H9 (cell line): ENCODE measurements at regions not wholly inside any gene's neighbourhood (a gene's known extent, or its start where the extent isn't known, plus 50 kb on each side); places are given as distances from the start of the nearest gene placed in this dataset.

Source experiments
- DNase-seq: peaks from one replicate; pipeline ENCODE4 v3.0.0-alpha.2; 2017
- H2AFZ ChIP-seq: one replicate; pipeline ENCODE4 v1.6.1; 2013; ENCODE audit warnings: mild to moderate bottlenecking, low read length, control low read depth, moderate library complexity
- H2AK5ac ChIP-seq: 2 replicates; pipeline ENCODE4 v1.6.1; 2013; ENCODE audit warnings: low read length, control low read depth, mixed read lengths; ENCODE audit not compliant: insufficient read length
- H2BK120ac ChIP-seq: one replicate; pipeline ENCODE4 v1.6.1; 2013; ENCODE audit warnings: low read depth, mild to moderate bottlenecking, low read length, control low read depth, inconsistent platforms; ENCODE audit not compliant: poor library complexity, severe bottlenecking
- H2BK12ac ChIP-seq: 2 replicates; pipeline ENCODE4 v1.6.1; 2013; ENCODE audit warnings: low read length, control low read depth, mixed read lengths, low read depth; ENCODE audit not compliant: insufficient read length
- H2BK15ac ChIP-seq: 2 replicates; pipeline ENCODE4 v1.6.1; 2013; ENCODE audit warnings: low read depth, low read length, control low read depth
- H2BK20ac ChIP-seq: one replicate; pipeline ENCODE4 v1.6.1; 2013; ENCODE audit warnings: low read depth, mild to moderate bottlenecking, low read length, control low read depth, inconsistent platforms; ENCODE audit not compliant: poor library complexity, severe bottlenecking
- H2BK5ac ChIP-seq: 2 replicates; pipeline ENCODE4 v1.6.1; 2013; ENCODE audit warnings: low read length, control low read depth, mixed read lengths; ENCODE audit not compliant: insufficient read length
- H3K14ac ChIP-seq: 2 replicates; pipeline ENCODE4 v1.6.1; 2013; ENCODE audit warnings: low read length, control low read depth; ENCODE audit not compliant: insufficient read depth
- H3K18ac ChIP-seq: 2 replicates; pipeline ENCODE4 v1.6.1; 2013; ENCODE audit warnings: low read depth, mild to moderate bottlenecking, mixed read lengths, low read length, control low read depth; ENCODE audit not compliant: insufficient read length
- H3K23ac ChIP-seq: 2 replicates; pipeline ENCODE4 v1.6.1; 2013; ENCODE audit warnings: low read length, control low read depth, mixed read lengths, low read depth; ENCODE audit not compliant: insufficient read length
- H3K23me2 ChIP-seq: 2 replicates; pipeline ENCODE4 v1.6.1; 2013; ENCODE audit warnings: low read depth, mild to moderate bottlenecking, mixed read lengths, low read length, control low read depth; ENCODE audit not compliant: insufficient read length, poor library complexity, severe bottlenecking
- H3K27ac ChIP-seq: 2 replicates; pipeline ENCODE4 v1.5.1; 2013; ENCODE audit warnings: low read length, control low read depth, mixed read lengths, low read depth; ENCODE audit not compliant: insufficient read length
- H3K27me3 ChIP-seq: 2 replicates; pipeline ENCODE4 v1.6.1; 2013; ENCODE audit warnings: low read length, control low read depth, inconsistent platforms; ENCODE audit not compliant: insufficient read depth
- H3K4ac ChIP-seq: 2 replicates; pipeline ENCODE4 v1.6.1; 2013; ENCODE audit warnings: low read depth, mild to moderate bottlenecking, control low read depth, inconsistent platforms, low read length, moderate library complexity
- H3K4me1 ChIP-seq: 2 replicates; pipeline ENCODE4 v1.6.1; 2013; ENCODE audit warnings: low read length, control low read depth, inconsistent platforms; ENCODE audit not compliant: insufficient read depth
- H3K4me2 ChIP-seq: 2 replicates; pipeline ENCODE4 v1.6.1; 2013; ENCODE audit warnings: low read length, control low read depth, mixed read lengths; ENCODE audit not compliant: insufficient read length, insufficient read depth
- H3K56ac ChIP-seq: 2 replicates; pipeline ENCODE4 v1.6.1; 2013; ENCODE audit warnings: low read depth, mild to moderate bottlenecking, mixed read lengths, low read length, control low read depth; ENCODE audit not compliant: insufficient read length
- H3K79me1 ChIP-seq: 2 replicates; pipeline ENCODE4 v1.6.1; 2013; ENCODE audit warnings: low read depth, mild to moderate bottlenecking, moderate library complexity, low read length, control low read depth, inconsistent platforms; ENCODE audit not compliant: insufficient read depth, poor library complexity, severe bottlenecking
- H3K79me2 ChIP-seq: 2 replicates; pipeline ENCODE4 v1.6.1; 2013; ENCODE audit warnings: low read length, control low read depth, inconsistent platforms; ENCODE audit not compliant: insufficient read depth
- H3K9ac ChIP-seq: 2 replicates; pipeline ENCODE4 v1.6.1; 2013; ENCODE audit warnings: low read length, control low read depth, mixed read lengths; ENCODE audit not compliant: insufficient read length; ENCODE audit errors: extremely low read depth
- H3K9me3 ChIP-seq: one replicate; pipeline ENCODE4 v1.6.1; 2013; ENCODE audit warnings: low read depth, low read length, inconsistent platforms; ENCODE audit not compliant: control insufficient read depth
- H3T11ph ChIP-seq: one replicate; pipeline ENCODE4 v1.6.1; 2013; ENCODE audit warnings: mild to moderate bottlenecking, low read length, control low read depth, inconsistent platforms
- H4K20me1 ChIP-seq: one replicate; pipeline ENCODE4 v1.6.1; 2013; ENCODE audit not compliant: control insufficient read depth, insufficient read length, insufficient read depth
- H4K5ac ChIP-seq: 2 replicates; pipeline ENCODE4 v1.6.1; 2013; ENCODE audit warnings: low read depth, mild to moderate bottlenecking, mixed read lengths, low read length, control low read depth; ENCODE audit not compliant: insufficient read length
- H4K8ac ChIP-seq: replicated peaks from 2 replicates; pipeline ENCODE4 v1.6.1; 2013; ENCODE audit warnings: low read length, control low read depth, mixed read lengths, low read depth; ENCODE audit not compliant: insufficient read length
- H4K91ac ChIP-seq: 2 replicates; pipeline ENCODE4 v1.6.1; 2013; ENCODE audit warnings: low read depth, mild to moderate bottlenecking, moderate library complexity, mixed read lengths, low read length, control low read depth; ENCODE audit not compliant: insufficient read length
- H3K27ac Mint-ChIP-seq, 3 experiments: 2 replicates in 2 of 3; 3 replicates in 1 of 3; pipeline ENCODE4 v1.8.0; 2020 to 2021; ENCODE audit warnings: mixed read lengths in 3 of 3, mild to moderate bottlenecking in 1 of 3, moderate library complexity in 1 of 3
- H3K27me3 Mint-ChIP-seq: 2 replicates; pipeline ENCODE4 v1.8.0; 2021; ENCODE audit warnings: low read depth, mild to moderate bottlenecking, moderate library complexity, mixed read lengths
- H3K36me3 Mint-ChIP-seq, 3 experiments: 2 replicates in 2 of 3; 3 replicates in 1 of 3; pipeline ENCODE4 v1.8.0; 2020 to 2021; ENCODE audit warnings: low read depth in 3 of 3, mixed read lengths in 3 of 3; ENCODE audit not compliant: insufficient read depth in 1 of 3
- H3K4me1 Mint-ChIP-seq, 2 experiments: 2 replicates each; pipeline ENCODE4 v1.8.0; 2020; ENCODE audit warnings: mixed read lengths in 2 of 2
- H3K4me3 Mint-ChIP-seq, 2 experiments: 2 replicates in 1 of 2; 3 replicates in 1 of 2; pipeline ENCODE4 v1.8.0; 2020 to 2021; ENCODE audit warnings: mild to moderate bottlenecking in 2 of 2, mixed read lengths in 2 of 2, moderate library complexity in 1 of 2
- H3K9me3 Mint-ChIP-seq, 2 experiments: 2 replicates in 1 of 2; 3 replicates in 1 of 2; pipeline ENCODE4 v1.8.0; 2020; ENCODE audit warnings: mild to moderate bottlenecking in 2 of 2, mixed read lengths in 2 of 2, moderate library complexity in 1 of 2
- CTCF ChIP-seq: fragments of 200-600 bp; sonication (generic); conservative IDR thresholded peaks from 3 replicates; pipeline ENCODE4 v1.8.0; 2021; ENCODE audit warnings: antibody characterized with exemption, mild to moderate bottlenecking
- WGBS: extraction: QIAGEN DNeasy Blood & Tissue Kit; methylation state at CpG from one replicate; pipeline ENCODE4 v1.1.7; 2013; ENCODE audit warnings: missing lambda C conversion rate, low lambda C conversion rate, mixed read lengths; ENCODE audit not compliant: insufficient read length; ENCODE audit errors: extremely low coverage; 5-methylcytosine and 5-hydroxymethylcytosine counted together

- Histone ChIP-seq H2AK5ac (no peak overlapping the region), H4K5ac (no peak overlapping the region), H2AFZ (no peak overlapping the region), H3K4ac (no peak overlapping the region), H2BK15ac (no peak overlapping the region), H4K8ac (no peak overlapping the region), H2BK5ac (no peak overlapping the region), H3K18ac (no peak overlapping the region), H3K27ac (no peak overlapping the region), H3K9ac (no peak overlapping the region), H3T11ph (no peak overlapping the region), H2BK20ac (no peak overlapping the region), H3K4me1 (no peaks in the 10 kb centered on the region; the same call in 1 of the 2 replicates), H3K23me2 (no peaks in the 10 kb centered on the region), H3K23ac (no peak overlapping the region), H4K20me1 (no peaks in the 10 kb centered on the region), H3K4me2 (no peak overlapping the region), H3K56ac (no peak overlapping the region), H3K14ac (no peak overlapping the region), H3K79me1 (no peaks in the 10 kb centered on the region), H3K27me3 (no peaks in the 10 kb centered on the region), H2BK12ac (no peak overlapping the region), H3K9me3 (no peaks in the 10 kb centered on the region), H4K91ac (no peak overlapping the region), H3K79me2 (no peaks in the 10 kb centered on the region), H2BK120ac (no peak overlapping the region)
- no peak overlapping the region for H3K27ac Mint-ChIP-seq
- DNase-seq, result no peak
- WGBS, result no CpG with 5 or more reads among the region's 3 CpGs
- TF ChIP-seq CTCF, result no peak
- H3K36me3 Mint-ChIP-seq, result no peaks in the 10 kb centered on the region
- peaks cover 9% of the 10 kb centered on the region for H3K27me3 Mint-ChIP-seq
- no peak overlapping the region for H3K4me3 Mint-ChIP-seq
- peaks cover 16 to 23% of the 10 kb centered on the region in 2 experiments for H3K4me1 Mint-ChIP-seq
- H3K9me3 Mint-ChIP-seq, result no peaks in the 10 kb centered on the region
These were observed 660.0 kb downstream of the PTPRU start for GRCh38 chr1:29896300-29896699.
